SK-N-MC (cell line): ENCODE measurements at regions not wholly inside any gene's neighbourhood (a gene's known extent, or its start where the extent isn't known, plus 50 kb on each side); places are given as distances from the start of the nearest gene placed in this dataset.

Experiments used
- EZH2 ChIP-seq: fragments of 200-600 bp; sonication (generic); IDR thresholded peaks from one replicate; pipeline ENCODE4 v1.6.1; 2017; ENCODE audit warnings: antibody characterized with exemption
- FOXP2 ChIP-seq: optimal IDR thresholded peaks from 2 replicates; pipeline ENCODE3; 2011; ENCODE audit warnings: mild to moderate bottlenecking, moderate library complexity; ENCODE audit not compliant: insufficient read depth; ENCODE audit errors: extremely low read length, control extremely low read depth
- POLR2AphosphoS5 ChIP-seq: IDR thresholded peaks from 2 replicates; pipeline ENCODE4 v1.6.1; 2012; ENCODE audit warnings: mild to moderate bottlenecking, low read depth, low read length, borderline replicate concordance

DNA sequence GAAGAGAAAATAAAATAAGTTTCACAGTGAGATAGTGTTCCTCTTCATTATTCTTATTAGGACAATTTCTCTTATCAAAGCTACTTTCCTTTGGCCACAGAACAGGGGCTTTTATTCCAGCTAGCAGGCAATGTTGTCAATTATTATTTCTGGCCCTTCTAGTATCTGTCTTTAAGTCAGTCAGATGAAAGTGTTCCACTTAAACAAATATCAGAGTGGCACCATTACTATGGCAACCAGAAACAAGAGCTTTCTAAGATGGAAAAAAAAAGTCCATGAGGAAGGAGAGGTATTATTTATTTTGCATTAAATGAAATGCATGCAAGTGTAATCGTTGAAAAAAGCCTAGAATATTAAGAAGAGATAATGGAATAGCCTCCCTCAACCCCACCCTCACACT lies 426.4 kb downstream of the TUSC7 start:
- TF ChIP-seq POLR2AphosphoS5 (no peak), EZH2 (no peak), FOXP2 (no peak)
